IMR-90 (cell line): ENCODE measurements at regions not wholly inside any gene's neighbourhood (a gene's known extent, or its start where the extent isn't known, plus 50 kb on each side); places are given as distances from the start of the nearest gene placed in this dataset.
A peak's percentile ranks its signal among the peaks of the same experiment; 100 is the strongest.

Source experiments
- ATAC-seq: fragments of 200-7000 bp; cut with Tn5 transposase; 2 replicates; pipeline ENCODE4 v1.9.1; 2020; ENCODE audit warnings: low read depth, mild to moderate bottlenecking, moderate library complexity
- BruUV-seq: library from RNA; stranded (reverse); fragments of 400-500 nt; replicated peaks from 2 replicates; lab custom pipeline; 2021; lab: Mats Ljungman, UMichigan
- CTCF ChIA-PET: fragments of 300-600 bp; formaldehyde crosslinking; extraction: SDS; loops from one replicate; lab custom pipeline; 2021; ENCODE audit warnings: antibody characterized with exemption; lab: Yijun Ruan, JAX
- POLR2A ChIA-PET: fragments of 300-600 bp; sonication (Branson Sonifier 250); formaldehyde crosslinking; loops from one replicate; lab custom pipeline; 2022; ENCODE audit warnings: antibody characterized with exemption; ENCODE audit not compliant: unreplicated experiment; lab: Charles Lee
- DNase-seq: peaks from one replicate; pipeline ENCODE4 v3.0.0; 2013
- H2AFZ ChIP-seq: replicated peaks from 2 replicates; pipeline ENCODE3; 2013; ENCODE audit warnings: low read length, mild to moderate bottlenecking; ENCODE audit not compliant: poor library complexity
- H2AK5ac ChIP-seq: 2 replicates; pipeline ENCODE4 v1.6.1; 2013; ENCODE audit warnings: low read depth, low read length, inconsistent platforms
- H2AK9ac ChIP-seq: replicated peaks from 2 replicates; pipeline ENCODE3; 2013; ENCODE audit warnings: mild to moderate bottlenecking, low read depth, low read length, moderate library complexity; ENCODE audit not compliant: poor library complexity
- H2BK120ac ChIP-seq: 2 replicates; pipeline ENCODE4 v1.6.1; 2013; ENCODE audit warnings: low read depth, low read length, inconsistent platforms
- H2BK15ac ChIP-seq: 3 replicates; pipeline ENCODE4 v1.6.1; 2013; ENCODE audit warnings: low read depth, low read length, inconsistent platforms
- H2BK20ac ChIP-seq: 2 replicates; pipeline ENCODE4 v1.6.1; 2013; ENCODE audit warnings: low read depth, mild to moderate bottlenecking, inconsistent platforms, low read length, moderate library complexity
- H2BK5ac ChIP-seq: 2 replicates; pipeline ENCODE4 v1.6.1; 2013; ENCODE audit warnings: mild to moderate bottlenecking, low read depth, low read length, inconsistent platforms; ENCODE audit not compliant: poor library complexity, severe bottlenecking
- H3K14ac ChIP-seq: replicated peaks from 2 replicates; pipeline ENCODE4 v1.6.1; 2013; ENCODE audit warnings: low read depth, low read length, inconsistent platforms
- H3K18ac ChIP-seq: 2 replicates; pipeline ENCODE4 v1.6.1; 2013; ENCODE audit warnings: low read depth, low read length, control low read depth
- H3K23ac ChIP-seq: 2 replicates; pipeline ENCODE4 v1.6.1; 2013; ENCODE audit warnings: low read depth, low read length, inconsistent platforms
- H3K27ac ChIP-seq: 2 replicates; pipeline ENCODE4 v1.5.1; 2013; ENCODE audit warnings: mild to moderate bottlenecking, control low read depth, low read length; ENCODE audit not compliant: insufficient read depth
- H3K27me3 ChIP-seq: 2 replicates; pipeline ENCODE4 v1.6.1; 2013; ENCODE audit warnings: low read length; ENCODE audit not compliant: control insufficient read depth, insufficient read depth
- H3K36me3 ChIP-seq: 2 replicates; pipeline ENCODE4 v1.6.1; 2013; ENCODE audit warnings: low read length, mixed read lengths; ENCODE audit not compliant: control insufficient read depth, insufficient read depth
- H3K4ac ChIP-seq: 2 replicates; pipeline ENCODE4 v1.6.1; 2013; ENCODE audit warnings: low read depth, low read length, inconsistent platforms
- H3K4me1 ChIP-seq: 2 replicates; pipeline ENCODE4 v1.6.1; 2013; ENCODE audit warnings: low read length, mixed read lengths; ENCODE audit not compliant: control insufficient read depth, insufficient read depth
- H3K4me2 ChIP-seq: 2 replicates; pipeline ENCODE4 v1.6.1; 2013; ENCODE audit warnings: low read depth, mild to moderate bottlenecking, control low read depth, low read length, moderate library complexity
- H3K4me3 ChIP-seq: 2 replicates; pipeline ENCODE4 v1.5.1; 2013; ENCODE audit warnings: low read depth, mild to moderate bottlenecking, control low read depth, low read length, moderate library complexity; ENCODE audit not compliant: insufficient read depth
- H3K56ac ChIP-seq: 2 replicates; pipeline ENCODE4 v1.6.1; 2013; ENCODE audit warnings: low read length, inconsistent platforms; ENCODE audit not compliant: insufficient read depth; ENCODE audit errors: extremely low read depth
- H3K79me1 ChIP-seq, 2 experiments: 2 replicates each; pipeline ENCODE4 v1.6.1; 2013; ENCODE audit warnings: low read length in 2 of 2, inconsistent platforms in 1 of 2, low read depth in 1 of 2
- H3K9ac ChIP-seq: 2 replicates; pipeline ENCODE4 v1.6.1; 2013; ENCODE audit warnings: low read depth, low read length, control low read depth
- H3K9me1 ChIP-seq: 2 replicates; pipeline ENCODE4 v1.6.1; 2013; ENCODE audit warnings: low read length, inconsistent platforms; ENCODE audit not compliant: insufficient read depth
- H3K9me3 ChIP-seq: 2 replicates; pipeline ENCODE4 v1.6.1; 2013; ENCODE audit warnings: low read length; ENCODE audit not compliant: control insufficient read depth, insufficient read depth
- H4K20me1 ChIP-seq: 2 replicates; pipeline ENCODE4 v1.6.1; 2013; ENCODE audit warnings: low read length, inconsistent platforms; ENCODE audit not compliant: insufficient read depth
- H4K5ac ChIP-seq: 2 replicates; pipeline ENCODE4 v1.6.1; 2013; ENCODE audit warnings: mild to moderate bottlenecking, low read depth, low read length, control low read depth
- H4K8ac ChIP-seq, 2 experiments: 2 replicates each; pipeline ENCODE4 v1.6.1; 2013; ENCODE audit warnings: low read depth in 2 of 2, low read length in 2 of 2, control low read depth in 1 of 2, inconsistent platforms in 1 of 2
- H4K91ac ChIP-seq: 2 replicates; pipeline ENCODE4 v1.6.1; 2013; ENCODE audit warnings: low read depth, low read length, inconsistent platforms; ENCODE audit not compliant: insufficient read depth
- BHLHE40 ChIP-seq: fragments of 150-350 bp; IDR thresholded peaks from 2 replicates; pipeline ENCODE4 v1.6.1; 2016; ENCODE audit warnings: mild to moderate bottlenecking, low read depth, low read length
- CEBPB ChIP-seq: IDR thresholded peaks from 2 replicates; pipeline ENCODE4 v1.6.1; 2012; ENCODE audit warnings: low read depth, low read length, improper control_type of control experiment
- CHD1 ChIP-seq: IDR thresholded peaks from 2 replicates; pipeline ENCODE4 v1.6.1; 2012; ENCODE audit warnings: low read depth, low read length, improper control_type of control experiment
- CTCF ChIP-seq: conservative IDR thresholded peaks from 2 replicates; pipeline ENCODE4 v1.5.1; 2012; ENCODE audit warnings: mild to moderate bottlenecking, low read depth, low read length, improper control_type of control experiment
- ELK1 ChIP-seq: fragments of 150-350 bp; IDR thresholded peaks from 2 replicates; pipeline ENCODE4 v1.6.1; 2016; ENCODE audit warnings: low read depth, mild to moderate bottlenecking, low read length, moderate library complexity, borderline replicate concordance
- FOS ChIP-seq: fragments of 150-350 bp; IDR thresholded peaks from 2 replicates; pipeline ENCODE4 v1.6.1; 2016; ENCODE audit warnings: low read depth, low read length
- MAFK ChIP-seq: IDR thresholded peaks from 2 replicates; pipeline ENCODE4 v1.6.1; 2012; ENCODE audit warnings: low read depth, low read length, improper control_type of control experiment
- MAZ ChIP-seq: IDR thresholded peaks from 2 replicates; pipeline ENCODE4 v1.6.1; 2012; ENCODE audit warnings: low read depth, mild to moderate bottlenecking, low read length, improper control_type of control experiment, moderate library complexity, borderline replicate concordance
- MXI1 ChIP-seq: IDR thresholded peaks from 2 replicates; pipeline ENCODE4 v1.6.1; 2012; ENCODE audit warnings: low read depth, mild to moderate bottlenecking, low read length, moderate library complexity, borderline replicate concordance
- NFE2L2 ChIP-seq: fragments of 150-350 bp; IDR thresholded peaks from 2 replicates; pipeline ENCODE4 v1.6.1; 2016; ENCODE audit warnings: low read depth, mild to moderate bottlenecking, low read length
- POLR2A ChIP-seq: IDR thresholded peaks from 2 replicates; pipeline ENCODE4 v1.6.1; 2012; ENCODE audit warnings: mild to moderate bottlenecking, low read depth, low read length
- RAD21 ChIP-seq: IDR thresholded peaks from 2 replicates; pipeline ENCODE4 v1.6.1; 2012; ENCODE audit warnings: low read length, improper control_type of control experiment
- RCOR1 ChIP-seq: IDR thresholded peaks from 2 replicates; pipeline ENCODE4 v1.6.1; 2012; ENCODE audit warnings: mild to moderate bottlenecking, low read length, improper control_type of control experiment; ENCODE audit not compliant: insufficient replicate concordance
- RFX5 ChIP-seq: IDR thresholded peaks from 2 replicates; pipeline ENCODE4 v1.8.0; 2012; ENCODE audit warnings: low read depth, mild to moderate bottlenecking, low read length, moderate library complexity
- SMC3 ChIP-seq: fragments of 150-350 bp; IDR thresholded peaks from 2 replicates; pipeline ENCODE4 v1.6.1; 2016; ENCODE audit warnings: low read depth, mild to moderate bottlenecking, antibody characterized with exemption, low read length, moderate library complexity
- USF2 ChIP-seq: fragments of 150-350 bp; IDR thresholded peaks from 2 replicates; pipeline ENCODE4 v1.6.1; 2017; ENCODE audit warnings: mild to moderate bottlenecking, antibody characterized with exemption, low read length, low read depth
- WGBS, 2 experiments: methylation state at CpG; one replicate each; pipeline versions ENCODE4 v1.1.5 to v1.1.7; 2013; ENCODE audit warnings: missing lambda C conversion rate in 2 of 2; ENCODE audit not compliant: insufficient read length in 1 of 2; ENCODE audit errors: extremely low coverage in 2 of 2; 5-methylcytosine and 5-hydroxymethylcytosine counted together
- dilution Hi-C: fragments of 300-500 bp; cut with HindIII; formaldehyde crosslinking; loops from one replicate; pipeline ENCODE4 v1.14.3; 2018; ENCODE audit warnings: low sequenced_read_pairs; ENCODE audit not compliant: unreplicated experiment
- in situ Hi-C: fragments of 300-500 bp; cut with MboI; formaldehyde crosslinking; loops from 3 replicates; pipeline ENCODE4 v1.14.3; 2019; ENCODE audit warnings: low sequenced_read_pairs, inconsistent platforms, mixed read lengths
- intact Hi-C: fragments of 100-400 bp; cut with micrococcal nuclease; formaldehyde crosslinking; loops from 2 replicates; pipeline ENCODE4 v1.10.0; 2022

GRCh38 chr2:150903461-150903860 is 358.2 kb downstream of the RBM43 start:
- Histone ChIP-seq H3K4me3 (no peak overlapping the region), H3K79me1 (no peaks in the 10 kb centered on the region), H3K9ac (no peak overlapping the region), H4K8ac (no peak overlapping the region), H2AK5ac (no peak overlapping the region), H2AFZ (no peak overlapping the region), H3K18ac (no peak overlapping the region), H4K5ac (no peak overlapping the region), H3K4ac (no peak overlapping the region), H3K36me3 (no peaks in the 10 kb centered on the region), H4K20me1 (no peaks in the 10 kb centered on the region), H3K56ac (no peak overlapping the region), H3K9me1 (no peaks in the 10 kb centered on the region), H2BK20ac (no peak overlapping the region), H3K27me3 (no peaks in the 10 kb centered on the region), H3K27ac (no peak overlapping the region), H3K23ac (no peak overlapping the region), H3K14ac (no peak overlapping the region), H2BK120ac (no peak overlapping the region), H3K4me2 (no peak overlapping the region), H3K4me1 (no peaks in the 10 kb centered on the region), H2BK5ac (no peak overlapping the region), H2BK15ac (no peak overlapping the region), H4K91ac (no peak overlapping the region), H2AK9ac (no peak overlapping the region), H3K9me3 (peaks cover 20% of the 10 kb centered on the region)
- ATAC-seq (no peak), DNase-seq (peak; percentile 19)
- in situ Hi-C loops, result loop anchor here (25.0 kb wide), 1 partner anchor 1316 kb away; the partner anchor contains the start of gene MMADHC
- dilution Hi-C loops, result no loop called here
- intact Hi-C loops, result no loop called here
- POLR2A ChIA-PET, result no interaction called here
- TF ChIP-seq BHLHE40 (no peak), MAFK (no peak), MXI1 (no peak), POLR2A (no peak), ELK1 (no peak), RAD21 (no peak), NFE2L2 (no peak), USF2 (no peak), SMC3 (no peak), RFX5 (no peak), CHD1 (no peak), RCOR1 (no peak), CTCF (no peak), MAZ (no peak), CEBPB (no peak), FOS (no peak)
- no TSS peak for BruUV-seq
- CTCF ChIA-PET, result no interaction called here
- no CpG with 5 or more reads among the region's 3 CpGs for WGBS, 2 experiments
